Activated B cell treated with CpG ODN at 0.5 μM for 24 hours (primary cell): ENCODE measurements at regions not wholly inside any gene's neighbourhood (a gene's known extent, or its start where the extent isn't known, plus 50 kb on each side); places are given as distances from the start of the nearest gene placed in this dataset.

ENCODE experiments used
- ATAC-seq: fragments of 200-7000 bp; cut with Tn5 transposase; one replicate; pipeline ENCODE4 v1.10.0; 2021; ENCODE audit warnings: low read depth, mild to moderate bottlenecking, moderate library complexity
- CTCF ChIA-PET: fragments of 350-600 bp; sonication (Branson Sonifier 250); formaldehyde crosslinking; loops from one replicate; lab custom pipeline; 2021; ENCODE audit warnings: antibody characterized with exemption; lab: Charles Lee
- POLR2A ChIA-PET: fragments of 350-600 bp; sonication (Branson Sonifier 250); formaldehyde crosslinking; loops from one replicate; lab custom pipeline; 2021; ENCODE audit warnings: antibody characterized with exemption; lab: Charles Lee
- DNase-seq: peaks from one replicate; pipeline ENCODE4 v3.0.0; 2022
- H3K27ac Mint-ChIP-seq: one replicate; pipeline ENCODE4 v1.8.0; 2020; ENCODE audit warnings: mixed read lengths
- H3K27me3 Mint-ChIP-seq: one replicate; pipeline ENCODE4 v1.8.0; 2021; ENCODE audit warnings: mixed read lengths
- H3K36me3 Mint-ChIP-seq: one replicate; pipeline ENCODE4 v1.8.0; 2021; ENCODE audit warnings: low read depth, mixed read lengths
- H3K4me1 Mint-ChIP-seq: one replicate; pipeline ENCODE4 v1.8.0; 2021; ENCODE audit warnings: mixed read lengths
- H3K4me3 Mint-ChIP-seq: one replicate; pipeline ENCODE4 v1.8.0; 2020; ENCODE audit warnings: mild to moderate bottlenecking, mixed read lengths
- H3K9me3 Mint-ChIP-seq: one replicate; pipeline ENCODE4 v1.8.0; 2020; ENCODE audit warnings: mixed read lengths
- intact Hi-C: fragments of 100-400 bp; cut with micrococcal nuclease; formaldehyde crosslinking; loops from one replicate; pipeline ENCODE4 v1.15.1; 2024
- TF ChIP-seq, protein P1 (sequence below): fragments of 200-600 bp; IDR thresholded peaks from one replicate; pipeline ENCODE4 v1.8.0; 2022; ENCODE audit warnings: antibody characterized with exemption, mild to moderate bottlenecking

DNA sequence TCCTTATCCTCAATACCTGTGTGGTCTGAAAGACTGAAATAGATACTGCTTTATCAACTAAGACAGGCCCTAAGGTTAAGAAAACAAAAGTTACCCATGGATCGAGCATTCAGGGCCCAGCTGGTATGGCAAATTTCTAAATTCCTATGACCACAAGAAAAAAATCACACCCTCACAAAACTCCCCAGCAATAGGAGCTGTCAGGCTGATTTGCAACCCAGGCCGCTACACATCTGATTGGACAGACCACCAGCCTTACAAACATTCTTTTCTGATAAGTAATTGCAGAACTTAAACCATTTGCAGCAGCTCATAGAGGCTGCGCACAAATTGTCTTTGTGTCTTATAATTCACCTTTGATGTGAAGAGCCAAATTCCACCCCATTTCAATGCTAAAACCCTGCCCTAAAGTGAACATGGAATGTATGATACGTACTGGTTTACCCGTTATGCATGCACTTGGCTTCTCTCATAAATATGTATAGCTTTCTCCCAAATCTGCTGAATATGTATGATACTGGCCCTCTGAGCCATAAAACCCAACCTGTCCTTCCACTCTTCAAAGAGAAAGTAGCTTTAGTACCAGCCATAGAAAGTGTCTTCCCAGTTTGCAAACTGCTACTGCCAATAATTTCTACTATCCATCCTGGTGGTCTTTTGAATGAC, 842.5 kb downstream of the GRID1 start:
- intact Hi-C loops = no loop called here
- TF ChIP-seq, protein P1, sequence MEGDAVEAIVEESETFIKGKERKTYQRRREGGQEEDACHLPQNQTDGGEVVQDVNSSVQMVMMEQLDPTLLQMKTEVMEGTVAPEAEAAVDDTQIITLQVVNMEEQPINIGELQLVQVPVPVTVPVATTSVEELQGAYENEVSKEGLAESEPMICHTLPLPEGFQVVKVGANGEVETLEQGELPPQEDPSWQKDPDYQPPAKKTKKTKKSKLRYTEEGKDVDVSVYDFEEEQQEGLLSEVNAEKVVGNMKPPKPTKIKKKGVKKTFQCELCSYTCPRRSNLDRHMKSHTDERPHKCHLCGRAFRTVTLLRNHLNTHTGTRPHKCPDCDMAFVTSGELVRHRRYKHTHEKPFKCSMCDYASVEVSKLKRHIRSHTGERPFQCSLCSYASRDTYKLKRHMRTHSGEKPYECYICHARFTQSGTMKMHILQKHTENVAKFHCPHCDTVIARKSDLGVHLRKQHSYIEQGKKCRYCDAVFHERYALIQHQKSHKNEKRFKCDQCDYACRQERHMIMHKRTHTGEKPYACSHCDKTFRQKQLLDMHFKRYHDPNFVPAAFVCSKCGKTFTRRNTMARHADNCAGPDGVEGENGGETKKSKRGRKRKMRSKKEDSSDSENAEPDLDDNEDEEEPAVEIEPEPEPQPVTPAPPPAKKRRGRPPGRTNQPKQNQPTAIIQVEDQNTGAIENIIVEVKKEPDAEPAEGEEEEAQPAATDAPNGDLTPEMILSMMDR = no peak
- no peak overlapping the region for H3K4me3 Mint-ChIP-seq
- DNase-seq = no peak
- no peak for ATAC-seq
- ChIA-PET POLR2A (no interaction called here), CTCF (no interaction called here)
- no peaks in the 10 kb centered on the region for H3K36me3 Mint-ChIP-seq
- H3K27ac Mint-ChIP-seq = no peak overlapping the region
- no peaks in the 10 kb centered on the region for H3K27me3 Mint-ChIP-seq
- peaks cover 5% of the 10 kb centered on the region for H3K9me3 Mint-ChIP-seq
- no peaks in the 10 kb centered on the region for H3K4me1 Mint-ChIP-seq

DNA sequence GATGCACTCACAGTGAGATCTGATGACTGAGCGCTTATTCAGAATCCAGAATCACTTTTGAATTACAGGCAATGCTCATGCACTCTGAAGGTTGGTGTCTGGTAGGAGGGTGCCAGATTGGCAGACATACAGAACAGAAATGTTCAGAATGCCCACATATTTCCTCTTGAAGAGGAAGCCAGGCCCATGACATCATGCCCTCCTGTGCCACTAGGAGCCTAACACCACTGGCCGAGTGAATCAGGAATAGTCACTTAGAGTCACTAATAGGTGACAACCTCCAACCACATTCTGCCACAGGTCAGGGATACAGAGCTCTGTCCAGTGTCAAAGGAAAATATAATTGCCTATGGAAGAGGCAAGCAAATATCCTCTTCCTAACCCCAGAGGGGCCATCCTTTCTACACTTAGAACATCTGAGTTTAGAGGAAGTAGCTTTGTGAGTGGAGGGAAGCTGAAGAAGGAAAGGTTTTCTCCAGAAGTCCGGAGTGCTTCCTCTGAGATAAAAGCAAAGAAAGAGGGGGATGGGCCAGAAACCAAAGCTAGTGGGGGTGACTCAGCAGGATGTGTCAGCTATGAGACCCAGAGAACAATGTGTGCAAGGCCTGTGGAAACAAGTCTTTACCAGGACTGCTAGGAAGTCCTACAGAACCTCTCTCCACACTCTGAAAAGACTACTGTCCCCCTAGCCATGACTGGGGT, 838.8 kb downstream of the GRID1 start:
- no peak for DNase-seq
- Mint-ChIP-seq H3K36me3 (no peaks in the 10 kb centered on the region), H3K4me1 (no peaks in the 10 kb centered on the region), H3K9me3 (peaks cover 3% of the 10 kb centered on the region), H3K27ac (no peak overlapping the region), H3K27me3 (no peaks in the 10 kb centered on the region), H3K4me3 (no peak overlapping the region)
- CTCF ChIA-PET = no interaction called here
- no peak for ATAC-seq
- POLR2A ChIA-PET = no interaction called here
- TF ChIP-seq, protein P1 = no peak
- intact Hi-C loops = no loop called here

DNA sequence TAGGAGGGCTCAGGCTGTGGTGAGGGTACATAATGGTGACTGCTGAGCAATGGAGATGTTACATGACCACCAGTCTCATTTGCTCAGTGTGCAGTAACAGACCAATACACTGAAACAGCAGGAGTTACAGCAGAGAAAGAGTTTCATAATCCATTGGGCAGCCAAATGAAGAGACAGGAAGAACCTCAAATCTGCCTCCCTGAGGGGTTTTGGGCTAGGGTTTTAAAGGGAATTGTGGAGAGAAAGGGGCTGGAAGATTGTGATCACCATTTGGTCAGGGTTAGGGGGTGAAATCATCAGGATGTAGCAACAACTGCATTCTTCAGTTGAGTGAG, 838.3 kb downstream of the GRID1 start:
- ChIA-PET POLR2A (no interaction called here), CTCF (no interaction called here)
- Mint-ChIP-seq H3K27ac (no peak overlapping the region), H3K36me3 (no peaks in the 10 kb centered on the region), H3K4me1 (no peaks in the 10 kb centered on the region), H3K9me3 (peaks cover 3% of the 10 kb centered on the region), H3K27me3 (no peaks in the 10 kb centered on the region), H3K4me3 (no peak overlapping the region)
- ATAC-seq = no peak
- TF ChIP-seq, protein P1 = no peak
- no peak for DNase-seq
- intact Hi-C loops = no loop called here

DNA sequence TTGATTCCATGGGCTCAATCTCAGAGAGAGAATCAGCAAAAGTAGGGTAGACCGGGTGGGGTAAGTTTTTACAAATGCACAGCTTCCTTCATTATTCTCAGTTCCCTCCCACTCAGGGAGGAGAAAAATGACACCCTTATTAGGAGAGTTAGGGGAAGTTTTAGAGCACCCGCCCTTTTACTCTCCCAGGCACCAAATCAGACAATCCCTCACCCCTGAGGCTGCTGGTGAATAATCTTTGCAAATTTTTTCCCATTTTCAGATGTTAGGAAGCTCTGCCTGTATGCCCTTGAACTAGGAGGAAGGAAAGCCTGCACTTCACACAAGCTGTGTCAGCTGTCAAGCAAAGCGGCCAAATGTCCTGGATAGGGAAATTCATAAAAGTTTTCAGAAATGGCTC, 834.9 kb downstream of the GRID1 start:
- no peaks in the 10 kb centered on the region for H3K36me3 Mint-ChIP-seq
- ATAC-seq = no peak
- DNase-seq = no peak
- H3K27me3 Mint-ChIP-seq = no peaks in the 10 kb centered on the region
- intact Hi-C loops = no loop called here
- H3K9me3 Mint-ChIP-seq = peaks cover 3% of the 10 kb centered on the region
- H3K4me3 Mint-ChIP-seq = no peak overlapping the region
- no peak overlapping the region for H3K27ac Mint-ChIP-seq
- ChIA-PET POLR2A (no interaction called here), CTCF (no interaction called here)
- no peaks in the 10 kb centered on the region for H3K4me1 Mint-ChIP-seq
- TF ChIP-seq, protein P1 = no peak

DNA sequence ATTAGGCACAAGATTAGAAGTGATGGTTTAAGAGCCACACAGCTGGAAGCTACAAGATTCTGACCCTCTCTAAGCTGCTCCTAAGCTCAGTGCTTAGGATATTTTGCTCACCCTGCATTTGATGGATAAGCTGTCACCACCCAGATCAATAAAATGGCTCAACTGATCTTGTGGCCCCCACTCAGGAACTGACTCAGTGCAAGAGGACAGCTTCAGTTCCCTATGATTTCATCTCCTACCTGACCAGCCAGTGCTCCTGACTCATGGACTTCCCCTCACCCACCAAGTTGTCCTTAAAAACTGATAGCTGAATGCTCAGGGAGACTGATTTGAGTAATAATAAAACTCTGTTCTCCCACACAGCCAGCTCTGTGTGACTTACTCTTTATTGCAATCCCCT, 833.8 kb downstream of the GRID1 start:
- intact Hi-C loops = no loop called here
- ChIA-PET POLR2A (no interaction called here), CTCF (interaction anchor here (0.8 kb wide), 1 partner anchor 435 kb away, joined by 3 read pairs; no protein-coding TSS in a partner anchor)
- H3K9me3 Mint-ChIP-seq = peaks cover 3% of the 10 kb centered on the region
- H3K27ac Mint-ChIP-seq = no peak overlapping the region
- TF ChIP-seq, protein P1 = no peak
- H3K4me1 Mint-ChIP-seq = no peaks in the 10 kb centered on the region
- DNase-seq = no peak
- no peaks in the 10 kb centered on the region for H3K27me3 Mint-ChIP-seq
- H3K4me3 Mint-ChIP-seq = no peak overlapping the region
- no peaks in the 10 kb centered on the region for H3K36me3 Mint-ChIP-seq
- ATAC-seq = no peak
